Esophagus squamous epithelium (tissue), 4 donors: ENCODE measurements at regions not wholly inside any gene's neighbourhood (a gene's known extent, or its start where the extent isn't known, plus 50 kb on each side); places are given as distances from the start of the nearest gene placed in this dataset.

Experiments used
- POLR2A ChIP-seq, 4 donors: fragments of 450-650 bp; IDR thresholded peaks; one replicate each; pipeline ENCODE4 v1.6.1; 2017; ENCODE audit warnings: antibody characterized with exemption in 4 of 4, mild to moderate bottlenecking in 4 of 4, moderate library complexity in 3 of 4
- TF ChIP-seq, protein P1 (sequence below), 6 experiments: fragments of 450-650 bp in 4 of 6; fragments of 200-600 bp in 2 of 6; sonication (generic) in 2 of 6; IDR thresholded peaks; one replicate each; pipeline ENCODE4 v1.5.1; 2016 to 2019; ENCODE audit warnings: antibody characterized with exemption in 6 of 6, mild to moderate bottlenecking in 4 of 6, moderate library complexity in 4 of 6

DNA sequence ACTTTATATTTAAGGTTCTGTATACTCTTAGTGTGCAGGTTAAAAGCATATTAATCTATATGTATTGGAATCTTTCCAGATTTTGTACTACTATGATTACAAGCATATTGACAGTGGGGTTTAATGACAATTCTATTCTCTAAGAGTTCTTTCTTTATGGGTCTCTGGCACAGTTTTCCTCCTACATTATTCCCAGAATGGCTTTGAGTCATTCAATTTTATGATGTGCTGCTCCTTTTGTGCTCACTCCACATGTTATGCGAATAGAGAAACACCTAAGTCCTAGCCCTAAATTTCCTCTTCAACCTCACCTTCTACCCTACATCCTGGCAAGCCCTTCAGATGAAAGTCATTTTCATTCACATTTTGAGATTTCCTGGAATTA, 209.9 kb upstream of the DIAPH2 start:
- TF ChIP-seq, protein P1, sequence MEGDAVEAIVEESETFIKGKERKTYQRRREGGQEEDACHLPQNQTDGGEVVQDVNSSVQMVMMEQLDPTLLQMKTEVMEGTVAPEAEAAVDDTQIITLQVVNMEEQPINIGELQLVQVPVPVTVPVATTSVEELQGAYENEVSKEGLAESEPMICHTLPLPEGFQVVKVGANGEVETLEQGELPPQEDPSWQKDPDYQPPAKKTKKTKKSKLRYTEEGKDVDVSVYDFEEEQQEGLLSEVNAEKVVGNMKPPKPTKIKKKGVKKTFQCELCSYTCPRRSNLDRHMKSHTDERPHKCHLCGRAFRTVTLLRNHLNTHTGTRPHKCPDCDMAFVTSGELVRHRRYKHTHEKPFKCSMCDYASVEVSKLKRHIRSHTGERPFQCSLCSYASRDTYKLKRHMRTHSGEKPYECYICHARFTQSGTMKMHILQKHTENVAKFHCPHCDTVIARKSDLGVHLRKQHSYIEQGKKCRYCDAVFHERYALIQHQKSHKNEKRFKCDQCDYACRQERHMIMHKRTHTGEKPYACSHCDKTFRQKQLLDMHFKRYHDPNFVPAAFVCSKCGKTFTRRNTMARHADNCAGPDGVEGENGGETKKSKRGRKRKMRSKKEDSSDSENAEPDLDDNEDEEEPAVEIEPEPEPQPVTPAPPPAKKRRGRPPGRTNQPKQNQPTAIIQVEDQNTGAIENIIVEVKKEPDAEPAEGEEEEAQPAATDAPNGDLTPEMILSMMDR (IDR thresholded peaks at IDR 0.05) = no peak
- no peak for TF ChIP-seq POLR2A (IDR thresholded peaks at IDR 0.05)
